ENCODE measurements at regions not wholly inside any gene's neighbourhood (a gene's known extent, or its start where the extent isn't known, plus 50 kb on each side); places are given as distances from the start of the nearest gene placed in this dataset.

- no peak for TF ChIP-seq PKNOX1 (IDR thresholded peaks at IDR 0.05)
- TF ChIP-seq NRF1 (conservative IDR thresholded peaks at IDR 0.05; ENCODE audit: low read depth, low read length), result no peak
- TF ChIP-seq DPF2 (IDR thresholded peaks at IDR 0.05), result no peak
- no peak for TF ChIP-seq ZBED1 (IDR thresholded peaks at IDR 0.05; ENCODE audit: borderline replicate concordance)
Measured at GRCh38 chr3:76353683-76354082, 568.3 kb upstream of the ZNF717 start (continued).

- H3K4me3 ChIP-seq, result no peak overlapping the region
- WGBS (ENCODE audit: insufficient coverage, insufficient replicate concordance, low lambda C conversion rate, missing lambda C conversion rate), result 0% methylated on average over 1 of the region's 1 CpG
- no peak overlapping the region for H3K27ac ChIP-seq (ENCODE audit: control insufficient read depth, insufficient read depth)
- no peaks in the 10 kb centered on the region for H4K20me1 ChIP-seq (ENCODE audit: control insufficient read depth, insufficient read depth)
- no peaks in the 10 kb centered on the region for H3K9me3 ChIP-seq (replicated peaks; ENCODE audit: control insufficient read depth, insufficient read depth, low read length)
- H2AFZ ChIP-seq (ENCODE audit: control insufficient read depth, low read depth, low read length), result no peak overlapping the region
- ChIA-PET CTCF (no interaction called here), RAD21 (ENCODE audit: unreplicated experiment) (no interaction called here), SMC1A (ENCODE audit: uncharacterized antibody, unreplicated experiment) (no interaction called here), POLR2A (no interaction called here)
- H3K4me1 ChIP-seq (ENCODE audit: control insufficient read depth, insufficient read depth, low read length), result no peaks in the 10 kb centered on the region
- BruUV-seq (replicated peaks), result no TSS peak
- FAIRE-seq (no peak), DNase-seq (ENCODE audit: low read depth, low spot score) (no peak), ATAC-seq (no peak)
- H3K4me2 ChIP-seq (ENCODE audit: control insufficient read depth, insufficient read depth), result no peak overlapping the region
- no peak overlapping the region for H3K9ac ChIP-seq (ENCODE audit: control insufficient read depth, insufficient read depth, low read length)
- no peaks in the 10 kb centered on the region for H3K27me3 ChIP-seq (replicated peaks in 1 of 2; ENCODE audit: control insufficient read depth in 2 of 2, insufficient read depth in 2 of 2, low read length in 1 of 2)
- intact Hi-C loops (cut with micrococcal nuclease; ENCODE audit: unreplicated experiment), result no loop called here
- in situ Hi-C loops (cut with MboI), result no loop called here
- H3K79me2 ChIP-seq (ENCODE audit: control insufficient read depth, insufficient read depth, low read length), result no peaks in the 10 kb centered on the region
- H3K36me3 ChIP-seq (ENCODE audit: control insufficient read depth in 2 of 2, insufficient read depth in 2 of 2, low read length in 1 of 2), result no peaks in the 10 kb centered on the region
- no peak for TF ChIP-seq TCF7 (IDR thresholded peaks at IDR 0.05; ENCODE audit: borderline replicate concordance)
- no peak for TF ChIP-seq TBL1XR1 (IDR thresholded peaks at IDR 0.05; ENCODE audit: low read depth, low read length)
- no peak for TF ChIP-seq YBX1 (IDR thresholded peaks at IDR 0.05)
- no peak for TF ChIP-seq RBBP5 (conservative IDR thresholded peaks at IDR 0.05)
- no peak for TF ChIP-seq CBFB (IDR thresholded peaks at IDR 0.05; ENCODE audit: low read depth)
- no peak for TF ChIP-seq ZBTB33 (IDR thresholded peaks at IDR 0.05)
- no peak for TF ChIP-seq IRF3 (IDR thresholded peaks at IDR 0.05)
- no peak for TF ChIP-seq SP1 (IDR thresholded peaks at IDR 0.05; ENCODE audit: low read depth, low read length)
- no peak for TF ChIP-seq POLR2AphosphoS5 (IDR thresholded peaks at IDR 0.05; ENCODE audit: low read length)
- TF ChIP-seq BACH1 (IDR thresholded peaks at IDR 0.05; ENCODE audit: borderline replicate concordance), result no peak
- no peak for TF ChIP-seq PBX3 (IDR thresholded peaks at IDR 0.05; ENCODE audit: insufficient replicate concordance, low read depth, low read length)
- no peak for TF ChIP-seq RELB (IDR thresholded peaks at IDR 0.05; ENCODE audit: low read depth)
- TF ChIP-seq CEBPB (IDR thresholded peaks at IDR 0.05; ENCODE audit: borderline replicate concordance in 1 of 2, low read depth in 2 of 2, low read length in 2 of 2), result no peak
- no peak for TF ChIP-seq IKZF2 (IDR thresholded peaks at IDR 0.05)
Measured at GRCh38 chr3:76361010-76361409, 575.7 kb upstream of the ZNF717 start.
